GM12878 (cell line): ENCODE measurements at regions not wholly inside any gene's neighbourhood (a gene's known extent, or its start where the extent isn't known, plus 50 kb on each side); places are given as distances from the start of the nearest gene placed in this dataset.

Experiments used
- ATAC-seq: fragments of 200-7000 bp; cut with Tn5 transposase; 3 replicates; pipeline ENCODE4 v1.9.1; 2020; ENCODE audit warnings: mild to moderate bottlenecking, moderate library complexity
- BruUV-seq: library from RNA; stranded (reverse); fragments of 400-500 nt; replicated peaks from 2 replicates; lab custom pipeline; 2021; lab: Mats Ljungman, UMichigan
- CTCF ChIA-PET: fragments of 300-600 bp; sonication (Branson Sonifier 250); formaldehyde crosslinking; extraction: SDS; loops from one replicate; lab custom pipeline; 2021; ENCODE audit warnings: inconsistent platforms; lab: Yijun Ruan, JAX
- POLR2A ChIA-PET: fragments of 350-600 bp; formaldehyde crosslinking; extraction: SDS; loops from one replicate; lab custom pipeline; 2021; ENCODE audit warnings: inconsistent platforms; lab: Charles Lee
- RAD21 ChIA-PET: fragments of 300-600 bp; sonication (Branson Sonifier 250); formaldehyde crosslinking; loops from one replicate; lab custom pipeline; 2023; ENCODE audit warnings: antibody characterized with exemption; ENCODE audit not compliant: unreplicated experiment; lab: Charles Lee
- SMC1A ChIA-PET: fragments of 300-600 bp; sonication (Branson Sonifier 250); formaldehyde crosslinking; loops from one replicate; lab custom pipeline; 2023; ENCODE audit not compliant: unreplicated experiment, uncharacterized antibody; lab: Charles Lee
- DNase-seq: peaks from one replicate; pipeline ENCODE4 v3.0.0-alpha.2; 2011; ENCODE audit warnings: low read depth, low spot score
- FAIRE-seq: peaks from 3 replicates; lab custom pipeline; 2011; peaks lifted over from hg19 to GRCh38; lab: Jason Lieb, UNC
- H2AFZ ChIP-seq: 2 replicates; pipeline ENCODE4 v1.6.0; 2011; ENCODE audit warnings: low read depth, low read length, control low read depth; ENCODE audit not compliant: control insufficient read depth
- H3K27ac ChIP-seq: 2 replicates; pipeline ENCODE4 v1.5.1; 2011; ENCODE audit warnings: control low read depth; ENCODE audit not compliant: control insufficient read depth, insufficient read depth
- H3K27me3 ChIP-seq, 2 experiments: replicated peaks in 1 of 2; 2 replicates each; pipeline versions ENCODE4 v1.6.0 to v1.6.1; 2011; ENCODE audit warnings: low read length in 1 of 2; ENCODE audit not compliant: control insufficient read depth in 2 of 2, insufficient read depth in 2 of 2
- H3K36me3 ChIP-seq, 2 experiments: 2 replicates each; pipeline ENCODE4 v1.5.1; 2011; ENCODE audit warnings: low read length in 1 of 2; ENCODE audit not compliant: control insufficient read depth in 2 of 2, insufficient read depth in 2 of 2
- H3K4me1 ChIP-seq: 2 replicates; pipeline ENCODE4 v1.6.1; 2011; ENCODE audit warnings: mild to moderate bottlenecking, low read length, moderate library complexity, mixed read lengths; ENCODE audit not compliant: control insufficient read depth, insufficient read depth
- H3K4me2 ChIP-seq: 2 replicates; pipeline ENCODE4 v1.6.0; 2011; ENCODE audit warnings: control low read depth; ENCODE audit not compliant: control insufficient read depth, insufficient read depth
- H3K4me3 ChIP-seq: fragments of 200-600 bp; sonication (generic); 2 replicates; pipeline ENCODE4 v1.5.1; 2016
- H3K79me2 ChIP-seq: 2 replicates; pipeline ENCODE4 v1.6.0; 2011; ENCODE audit warnings: low read length; ENCODE audit not compliant: control insufficient read depth, insufficient read depth
- H3K9ac ChIP-seq: 2 replicates; pipeline ENCODE4 v1.8.0; 2011; ENCODE audit warnings: low read length, control low read depth, mixed read lengths; ENCODE audit not compliant: control insufficient read depth, insufficient read depth
- H3K9me3 ChIP-seq: replicated peaks from 3 replicates; pipeline ENCODE4 v1.5.1; 2011; ENCODE audit warnings: mild to moderate bottlenecking, low read length; ENCODE audit not compliant: control insufficient read depth, insufficient read depth
- H4K20me1 ChIP-seq: 2 replicates; pipeline ENCODE4 v1.6.0; 2011; ENCODE audit not compliant: control insufficient read depth, insufficient read depth
- BHLHE40 ChIP-seq, 2 experiments: fragments of 450-650 bp in 1 of 2; IDR thresholded peaks; 2 replicates each; pipeline ENCODE4 v1.6.1; 2011 to 2017; ENCODE audit warnings: low read depth in 2 of 2, borderline replicate concordance in 1 of 2, improper control_type of control experiment in 1 of 2, low read length in 1 of 2, mild to moderate bottlenecking in 1 of 2
- CBFB ChIP-seq: IDR thresholded peaks from 2 replicates; pipeline ENCODE4 v1.6.1; 2016; ENCODE audit warnings: antibody characterized with exemption, low read depth
- DPF2 ChIP-seq: fragments of 450-650 bp; IDR thresholded peaks from 2 replicates; pipeline ENCODE4 v1.6.1; 2017; ENCODE audit warnings: mild to moderate bottlenecking
- IKZF1 ChIP-seq: fragments of 450-650 bp; conservative IDR thresholded peaks from 2 replicates; pipeline ENCODE4 v1.6.1; 2017; ENCODE audit warnings: antibody characterized with exemption, mild to moderate bottlenecking
- IRF4 ChIP-seq: IDR thresholded peaks from 2 replicates; pipeline ENCODE4 v1.6.1; 2011; ENCODE audit warnings: low read depth, low read length
- MTA2 ChIP-seq: fragments of 450-650 bp; IDR thresholded peaks from 2 replicates; pipeline ENCODE4 v1.6.1; 2016; ENCODE audit warnings: low read depth, mild to moderate bottlenecking, moderate library complexity
- NFYB ChIP-seq: IDR thresholded peaks from 2 replicates; pipeline ENCODE4 v1.6.1; 2011; ENCODE audit warnings: low read depth, mild to moderate bottlenecking, low read length, improper control_type of control experiment, moderate library complexity; ENCODE audit not compliant: insufficient read depth
- NR2F1 ChIP-seq: fragments of 450-650 bp; conservative IDR thresholded peaks from 2 replicates; pipeline ENCODE4 v1.6.1; 2017; ENCODE audit warnings: mild to moderate bottlenecking
- NRF1 ChIP-seq: conservative IDR thresholded peaks from 2 replicates; pipeline ENCODE4 v1.6.1; 2011; ENCODE audit warnings: mild to moderate bottlenecking, low read depth, low read length, improper control_type of control experiment
- RAD21 ChIP-seq: IDR thresholded peaks from 2 replicates; pipeline ENCODE4 v1.6.1; 2011; ENCODE audit warnings: mild to moderate bottlenecking, low read depth, low read length, moderate library complexity; ENCODE audit not compliant: insufficient read depth
- SIN3A ChIP-seq: IDR thresholded peaks from 2 replicates; pipeline ENCODE4 v1.6.1; 2012; ENCODE audit warnings: low read depth, low read length, improper control_type of control experiment
- STAT1 ChIP-seq: fragments of 450-650 bp; conservative IDR thresholded peaks from 2 replicates; pipeline ENCODE4 v1.6.1; 2014; ENCODE audit warnings: antibody characterized with exemption, mild to moderate bottlenecking
- STAT3 ChIP-seq: IDR thresholded peaks from 2 replicates; pipeline ENCODE4 v1.6.1; 2011; ENCODE audit warnings: low read depth, low read length, improper control_type of control experiment
- SUZ12 ChIP-seq: fragments of 200-600 bp; sonication (generic); IDR thresholded peaks from one replicate; pipeline ENCODE4 v1.6.1; 2018; ENCODE audit warnings: antibody characterized with exemption, mild to moderate bottlenecking; ENCODE audit not compliant: unreplicated experiment
- ZBED1 ChIP-seq: IDR thresholded peaks from 2 replicates; pipeline ENCODE4 v1.6.1; 2016; ENCODE audit warnings: borderline replicate concordance
- in situ Hi-C: fragments of 300-500 bp; cut with MboI; formaldehyde crosslinking; loops from 9 replicates; pipeline ENCODE4 v1.14.3; 2018; ENCODE audit warnings: mixed read lengths
- intact Hi-C: fragments of 100-400 bp; cut with micrococcal nuclease; formaldehyde crosslinking; loops from one replicate; pipeline ENCODE4 v1.14.2; 2022; ENCODE audit not compliant: unreplicated experiment
- TF ChIP-seq, protein P1 (sequence below): fragments of 450-650 bp; IDR thresholded peaks from 2 replicates; pipeline ENCODE4 v1.6.1; 2017; ENCODE audit warnings: antibody characterized with exemption, mild to moderate bottlenecking, moderate library complexity
- TF ChIP-seq, protein P2 (sequence below): IDR thresholded peaks from 2 replicates; pipeline ENCODE4 v1.6.1; 2011; ENCODE audit warnings: borderline replicate concordance, low read depth, mild to moderate bottlenecking, moderate library complexity, mixed read lengths, low read length; ENCODE audit not compliant: insufficient read depth; ENCODE audit errors: extremely low read length

DNA sequence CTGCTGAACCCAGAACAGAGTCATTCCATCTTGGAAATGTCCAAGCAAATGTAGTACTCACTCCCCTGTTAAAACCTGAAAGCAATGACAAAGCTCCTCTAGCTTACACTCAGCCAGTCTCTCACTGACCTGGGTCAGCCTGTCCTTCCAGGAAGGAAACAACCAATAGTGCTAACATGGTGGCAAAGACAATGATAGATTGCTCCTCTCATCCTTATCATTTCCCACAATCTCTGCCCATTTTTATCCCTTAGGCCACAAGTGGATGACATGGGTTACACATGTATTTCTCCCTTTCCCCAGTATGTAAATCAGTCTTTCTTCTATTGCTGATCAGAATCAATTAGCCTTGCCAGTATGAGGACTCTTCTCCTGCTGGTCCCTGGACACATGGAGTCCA lies 154.6 kb upstream of the SESN3 start:
- TF ChIP-seq DPF2 (no peak), ZBED1 (no peak), IRF4 (no peak), BHLHE40 (IDR thresholded peaks at IDR 0.05; ENCODE audit: borderline replicate concordance in 1 of 2, low read depth in 2 of 2, low read length in 1 of 2) (no peak)
- TF ChIP-seq, all 136 proteins: peak for 0
- no peaks in the 10 kb centered on the region for H3K9me3 ChIP-seq
- H3K36me3 ChIP-seq: no peaks in the 10 kb centered on the region
- no TSS peak for BruUV-seq
- no peak overlapping the region for H3K27ac ChIP-seq
- no peak for DNase-seq
- no peak overlapping the region for H3K4me3 ChIP-seq
- in situ Hi-C loops (no loop called here), intact Hi-C loops (no loop called here)
- CTCF ChIA-PET: no interaction called here
- H3K79me2 ChIP-seq: no peaks in the 10 kb centered on the region
- H4K20me1 ChIP-seq: no peaks in the 10 kb centered on the region
- peaks cover 0 to 6% of the 10 kb centered on the region in 2 experiments; a peak in 3 of 4 replicates for H3K27me3 ChIP-seq
- POLR2A ChIA-PET: no interaction called here
- FAIRE-seq: no peak
- no peaks in the 10 kb centered on the region for H3K4me1 ChIP-seq
- RAD21 ChIA-PET: no interaction called here
- SMC1A ChIA-PET: no interaction called here
- no peak overlapping the region for H3K4me2 ChIP-seq
- ATAC-seq: no peak
- no peak overlapping the region for H2AFZ ChIP-seq
- no peak overlapping the region for H3K9ac ChIP-seq

DNA sequence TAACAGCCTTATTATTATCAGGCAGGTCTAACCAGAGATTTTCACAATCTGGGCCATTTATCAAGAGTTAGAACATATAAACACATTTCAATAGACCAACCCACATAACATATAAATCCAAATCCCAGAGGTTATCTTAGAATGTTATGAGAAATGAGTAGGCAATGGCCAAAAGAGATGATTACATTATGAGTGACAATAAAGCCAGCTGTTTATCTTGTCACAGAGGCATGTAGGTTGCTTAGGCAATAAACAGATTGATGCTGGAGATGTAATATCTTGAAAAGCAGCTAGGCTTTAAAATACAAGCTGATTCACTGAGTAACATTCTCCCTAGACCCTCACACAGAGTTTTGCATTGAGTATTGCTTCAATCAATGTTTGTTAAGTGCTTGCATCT lies 148.5 kb upstream of the SESN3 start:
- in situ Hi-C loops (no loop called here), intact Hi-C loops (loop anchor here (10.0 kb wide), 1 partner anchor 325 kb away; no protein-coding TSS in a partner anchor)
- Histone ChIP-seq H3K9me3 (no peaks in the 10 kb centered on the region), H2AFZ (no peak overlapping the region), H3K4me2 (no peak overlapping the region), H3K79me2 (no peaks in the 10 kb centered on the region), H4K20me1 (no peaks in the 10 kb centered on the region), H3K27ac (no peak overlapping the region), H3K4me3 (no peak overlapping the region), H3K4me1 (no peaks in the 10 kb centered on the region), H3K9ac (no peak overlapping the region), H3K27me3 (peaks cover 1 to 6% of the 10 kb centered on the region in 2 experiments; a peak in 2 of 4 replicates), H3K36me3 (no peaks in the 10 kb centered on the region)
- ChIA-PET CTCF (interaction anchor here (1.3 to 1.6 kb wide), 2 partner anchors 148 to 225 kb away, joined by 5 to 6 read pairs; partner anchors contain the start of gene SESN3), SMC1A (interaction anchor here (0.5 to 1.7 kb wide), 3 partner anchors 10 to 331 kb away, joined by 3 to 5 read pairs (median 3); no protein-coding TSS in a partner anchor), RAD21 (interaction anchor here (1.1 to 1.3 kb wide), 2 partner anchors 8 to 222 kb away, joined by 3 read pairs; no protein-coding TSS in a partner anchor), POLR2A (no interaction called here)
- ATAC-seq (no peak), DNase-seq (no peak), FAIRE-seq (no peak)
- no TSS peak for BruUV-seq
- TF ChIP-seq NFYB (no peak), CBFB (no peak), STAT1 (no peak), STAT3 (no peak), MTA2 (no peak), ZBED1 (no peak), SUZ12 (no peak), SIN3A (no peak), IKZF1 (no peak), NR2F1 (no peak), RAD21 (no peak), NRF1 (no peak)
- TF ChIP-seq, protein P1, sequence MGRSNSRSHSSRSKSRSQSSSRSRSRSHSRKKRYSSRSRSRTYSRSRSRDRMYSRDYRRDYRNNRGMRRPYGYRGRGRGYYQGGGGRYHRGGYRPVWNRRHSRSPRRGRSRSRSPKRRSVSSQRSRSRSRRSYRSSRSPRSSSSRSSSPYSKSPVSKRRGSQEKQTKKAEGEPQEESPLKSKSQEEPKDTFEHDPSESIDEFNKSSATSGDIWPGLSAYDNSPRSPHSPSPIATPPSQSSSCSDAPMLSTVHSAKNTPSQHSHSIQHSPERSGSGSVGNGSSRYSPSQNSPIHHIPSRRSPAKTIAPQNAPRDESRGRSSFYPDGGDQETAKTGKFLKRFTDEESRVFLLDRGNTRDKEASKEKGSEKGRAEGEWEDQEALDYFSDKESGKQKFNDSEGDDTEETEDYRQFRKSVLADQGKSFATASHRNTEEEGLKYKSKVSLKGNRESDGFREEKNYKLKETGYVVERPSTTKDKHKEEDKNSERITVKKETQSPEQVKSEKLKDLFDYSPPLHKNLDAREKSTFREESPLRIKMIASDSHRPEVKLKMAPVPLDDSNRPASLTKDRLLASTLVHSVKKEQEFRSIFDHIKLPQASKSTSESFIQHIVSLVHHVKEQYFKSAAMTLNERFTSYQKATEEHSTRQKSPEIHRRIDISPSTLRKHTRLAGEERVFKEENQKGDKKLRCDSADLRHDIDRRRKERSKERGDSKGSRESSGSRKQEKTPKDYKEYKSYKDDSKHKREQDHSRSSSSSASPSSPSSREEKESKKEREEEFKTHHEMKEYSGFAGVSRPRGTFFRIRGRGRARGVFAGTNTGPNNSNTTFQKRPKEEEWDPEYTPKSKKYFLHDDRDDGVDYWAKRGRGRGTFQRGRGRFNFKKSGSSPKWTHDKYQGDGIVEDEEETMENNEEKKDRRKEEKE: no peak
- TF ChIP-seq, protein P2, sequence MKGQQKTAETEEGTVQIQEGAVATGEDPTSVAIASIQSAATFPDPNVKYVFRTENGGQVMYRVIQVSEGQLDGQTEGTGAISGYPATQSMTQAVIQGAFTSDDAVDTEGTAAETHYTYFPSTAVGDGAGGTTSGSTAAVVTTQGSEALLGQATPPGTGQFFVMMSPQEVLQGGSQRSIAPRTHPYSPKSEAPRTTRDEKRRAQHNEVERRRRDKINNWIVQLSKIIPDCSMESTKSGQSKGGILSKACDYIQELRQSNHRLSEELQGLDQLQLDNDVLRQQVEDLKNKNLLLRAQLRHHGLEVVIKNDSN: no peak
